ENCODE measurements at regions not wholly inside any gene's neighbourhood (a gene's known extent, or its start where the extent isn't known, plus 50 kb on each side); places are given as distances from the start of the nearest gene placed in this dataset. TPM values are rescaled to one million over a fixed set of nuclear protein-coding genes. Genes with fewer than 3 reads are reported as not detected.

- DNase-seq (ENCODE audit: unreplicated experiment), result no peak
- H3K27me3 Mint-ChIP-seq (ENCODE audit: insufficient read depth, unreplicated experiment), result no peaks in the 10 kb centered on the region
- CTCF ChIA-PET, result interaction anchor here (0.8 to 2.4 kb wide), 3 partner anchors 8 to 64 kb away, joined by 7 to 10 read pairs (median 9); no protein-coding TSS in a partner anchor
- H3K9me3 Mint-ChIP-seq (ENCODE audit: unreplicated experiment), result no peaks in the 10 kb centered on the region
- POLR2A ChIA-PET, result no interaction called here
- intact Hi-C loops (cut with micrococcal nuclease), result loop anchor here (5.0 to 10.0 kb wide), 3 partner anchors 63 to 473 kb away; partner anchors contain the start of gene CDH4
- no TSS peak for BruUV-seq (replicated peaks)
- H3K27ac Mint-ChIP-seq (ENCODE audit: low read depth, unreplicated experiment), result no peak overlapping the region
- peaks cover 33% of the 10 kb centered on the region for H3K4me1 Mint-ChIP-seq (ENCODE audit: insufficient read depth, unreplicated experiment)
- H3K4me3 Mint-ChIP-seq (ENCODE audit: unreplicated experiment), result no peak overlapping the region
- TF ChIP-seq CTCF (IDR thresholded peaks at IDR 0.05; ENCODE audit: unreplicated experiment), result no peak
- H3K36me3 Mint-ChIP-seq (ENCODE audit: insufficient read depth, unreplicated experiment), result no peaks in the 10 kb centered on the region
Measured at GRCh38 chr20:61189534-61189933, 62.5 kb upstream of the CDH4 start.

GRCh38 chr20:61191096-61191495 is 61.0 kb upstream of the CDH4 start:
- no peak for DNase-seq (ENCODE audit: unreplicated experiment)
- no peak for TF ChIP-seq CTCF (IDR thresholded peaks at IDR 0.05; ENCODE audit: unreplicated experiment)
- H3K36me3 Mint-ChIP-seq (ENCODE audit: insufficient read depth, unreplicated experiment), result no peaks in the 10 kb centered on the region
- ChIA-PET POLR2A (interaction anchor here (0.7 kb wide), 1 partner anchor 457 kb away, joined by 3 read pairs; no protein-coding TSS in a partner anchor), CTCF (interaction anchor here (0.6 to 2.4 kb wide), 4 partner anchors 13 to 847 kb away, joined by 3 to 10 read pairs (median 3); no protein-coding TSS in a partner anchor)
- no TSS peak for BruUV-seq (replicated peaks)
- intact Hi-C loops (cut with micrococcal nuclease), result no loop called here
- H3K4me3 Mint-ChIP-seq (ENCODE audit: unreplicated experiment), result no peak overlapping the region
- H3K27me3 Mint-ChIP-seq (ENCODE audit: insufficient read depth, unreplicated experiment), result no peaks in the 10 kb centered on the region
- H3K27ac Mint-ChIP-seq (ENCODE audit: low read depth, unreplicated experiment), result no peak overlapping the region
- peaks cover 20% of the 10 kb centered on the region for H3K4me1 Mint-ChIP-seq (ENCODE audit: insufficient read depth, unreplicated experiment)
- H3K9me3 Mint-ChIP-seq (ENCODE audit: unreplicated experiment), result no peaks in the 10 kb centered on the region

- peaks cover 7% of the 10 kb centered on the region for H3K4me1 Mint-ChIP-seq (ENCODE audit: insufficient read depth, unreplicated experiment)
- ChIA-PET POLR2A (interaction anchor here (1.2 kb wide), 1 partner anchor 44 kb away, joined by 3 read pairs; no protein-coding TSS in a partner anchor), CTCF (interaction anchor here (0.6 to 1.0 kb wide), 3 partner anchors 12 to 1054 kb away, joined by 3 read pairs; no protein-coding TSS in a partner anchor)
- H3K4me3 Mint-ChIP-seq (ENCODE audit: unreplicated experiment), result no peak overlapping the region
- no peaks in the 10 kb centered on the region for H3K36me3 Mint-ChIP-seq (ENCODE audit: insufficient read depth, unreplicated experiment)
- TF ChIP-seq CTCF (IDR thresholded peaks at IDR 0.05; ENCODE audit: unreplicated experiment), result no peak
- H3K9me3 Mint-ChIP-seq (ENCODE audit: unreplicated experiment), result no peaks in the 10 kb centered on the region
- H3K27ac Mint-ChIP-seq (ENCODE audit: low read depth, unreplicated experiment), result no peak overlapping the region
- intact Hi-C loops (cut with micrococcal nuclease), result no loop called here
- DNase-seq (ENCODE audit: unreplicated experiment), result no peak
- H3K27me3 Mint-ChIP-seq (ENCODE audit: insufficient read depth, unreplicated experiment), result no peaks in the 10 kb centered on the region
- BruUV-seq (replicated peaks), result no TSS peak
Measured at GRCh38 chr20:61192337-61192950, 59.6 kb upstream of the CDH4 start.

- no peak for DNase-seq (ENCODE audit: unreplicated experiment)
- ChIA-PET CTCF (interaction anchor here (0.6 kb wide), 1 partner anchor 140 kb away, joined by 3 read pairs; no protein-coding TSS in a partner anchor), POLR2A (interaction anchor here (1.2 kb wide), 1 partner anchor 45 kb away, joined by 3 read pairs; no protein-coding TSS in a partner anchor)
- Mint-ChIP-seq H3K4me3 (ENCODE audit: unreplicated experiment) (no peak overlapping the region), H3K27ac (ENCODE audit: low read depth, unreplicated experiment) (no peak overlapping the region), H3K36me3 (ENCODE audit: insufficient read depth, unreplicated experiment) (no peaks in the 10 kb centered on the region), H3K9me3 (ENCODE audit: unreplicated experiment) (no peaks in the 10 kb centered on the region), H3K4me1 (ENCODE audit: insufficient read depth, unreplicated experiment) (peaks cover 6% of the 10 kb centered on the region), H3K27me3 (ENCODE audit: insufficient read depth, unreplicated experiment) (no peaks in the 10 kb centered on the region)
- BruUV-seq (replicated peaks), result no TSS peak
- intact Hi-C loops (cut with micrococcal nuclease), result no loop called here
- no peak for TF ChIP-seq CTCF (IDR thresholded peaks at IDR 0.05; ENCODE audit: unreplicated experiment)
Measured at GRCh38 chr20:61193164-61193563, 58.9 kb upstream of the CDH4 start.

Small RNAs in the stretch of these regions (microRNA-seq; reads per million reads assigned to microRNA genes)
- gene MIR4533 (not detected), gene MIR548AG2 (not detected), gene MIR646 (not detected)
